Trophoblast cell (in vitro differentiated cells and primary cell): ENCODE measurements at regions not wholly inside any gene's neighbourhood (a gene's known extent, or its start where the extent isn't known, plus 50 kb on each side); places are given as distances from the start of the nearest gene placed in this dataset.

Source experiments
- DNase-seq, 2 donors: peaks; one replicate each; pipeline ENCODE4 v3.0.0-alpha.2; 2016
- H2AFZ ChIP-seq: 2 replicates; pipeline ENCODE4 v1.6.1; 2013; ENCODE audit warnings: low read length, moderate library complexity, mild to moderate bottlenecking; ENCODE audit not compliant: insufficient read depth, poor library complexity
- H2AK5ac ChIP-seq: 2 replicates; pipeline ENCODE4 v1.6.1; 2013; ENCODE audit warnings: mild to moderate bottlenecking, low read length
- H2BK120ac ChIP-seq: 2 replicates; pipeline ENCODE4 v1.6.1; 2013; ENCODE audit warnings: low read length, mild to moderate bottlenecking, moderate library complexity; ENCODE audit not compliant: insufficient read depth, poor library complexity
- H2BK12ac ChIP-seq: 2 replicates; pipeline ENCODE4 v1.6.1; 2013; ENCODE audit warnings: mild to moderate bottlenecking, low read length, moderate library complexity
- H2BK5ac ChIP-seq: 2 replicates; pipeline ENCODE4 v1.6.1; 2013; ENCODE audit warnings: low read length, low read depth, moderate library complexity, mild to moderate bottlenecking; ENCODE audit not compliant: poor library complexity
- H3K14ac ChIP-seq: 2 replicates; pipeline ENCODE4 v1.6.1; 2013; ENCODE audit warnings: mild to moderate bottlenecking, low read length
- H3K18ac ChIP-seq: 2 replicates; pipeline ENCODE4 v1.6.1; 2013; ENCODE audit warnings: mild to moderate bottlenecking, low read length
- H3K23ac ChIP-seq: 2 replicates; pipeline ENCODE4 v1.6.1; 2013; ENCODE audit warnings: low read length
- H3K27ac ChIP-seq: 2 replicates; pipeline ENCODE4 v1.5.1; 2013; ENCODE audit warnings: low read depth, mild to moderate bottlenecking, inconsistent platforms, low read length, moderate library complexity
- H3K27me3 ChIP-seq: 2 replicates; pipeline ENCODE4 v1.6.1; 2013; ENCODE audit warnings: inconsistent platforms, mild to moderate bottlenecking, low read length, moderate library complexity; ENCODE audit not compliant: insufficient read depth
- H3K36me3 ChIP-seq, 2 experiments: 1 replicate in 1 of 2; 2 replicates in 1 of 2; pipeline ENCODE4 v1.6.1; 2013; ENCODE audit warnings: low read length in 2 of 2, mild to moderate bottlenecking in 2 of 2, moderate library complexity in 1 of 2; ENCODE audit not compliant: insufficient read depth in 2 of 2, control insufficient read depth in 1 of 2
- H3K4ac ChIP-seq: 2 replicates; pipeline ENCODE4 v1.6.1; 2013; ENCODE audit warnings: low read depth, mild to moderate bottlenecking, low read length, moderate library complexity
- H3K4me1 ChIP-seq, 2 experiments: 1 replicate in 1 of 2; 2 replicates in 1 of 2; pipeline ENCODE4 v1.6.1; 2013; ENCODE audit warnings: low read length in 2 of 2, mild to moderate bottlenecking in 2 of 2, moderate library complexity in 1 of 2; ENCODE audit not compliant: insufficient read depth in 2 of 2, control insufficient read depth in 1 of 2
- H3K4me2 ChIP-seq: 2 replicates; pipeline ENCODE4 v1.6.1; 2013; ENCODE audit warnings: inconsistent platforms, mild to moderate bottlenecking, low read length, moderate library complexity
- H3K4me3 ChIP-seq: 2 replicates; pipeline ENCODE4 v1.5.1; 2013; ENCODE audit warnings: mild to moderate bottlenecking, low read depth, low read length, inconsistent platforms
- H3K79me1 ChIP-seq: one replicate; pipeline ENCODE4 v1.6.1; 2013; ENCODE audit warnings: low read length
- H3K79me2 ChIP-seq: 2 replicates; pipeline ENCODE4 v1.6.1; 2013; ENCODE audit warnings: low read length, mild to moderate bottlenecking; ENCODE audit not compliant: control insufficient read depth, insufficient read depth, poor library complexity
- H3K9ac ChIP-seq: 2 replicates; pipeline ENCODE4 v1.6.1; 2013; ENCODE audit warnings: mild to moderate bottlenecking, low read length
- H3K9me3 ChIP-seq: 2 replicates; pipeline ENCODE4 v1.6.1; 2013; ENCODE audit warnings: low read depth, mild to moderate bottlenecking, control low read depth, inconsistent platforms, low read length; ENCODE audit not compliant: insufficient read depth
- H4K12ac ChIP-seq: 2 replicates; pipeline ENCODE4 v1.6.1; 2013; ENCODE audit warnings: low read depth, mild to moderate bottlenecking, low read length, moderate library complexity
- H4K8ac ChIP-seq: 2 replicates; pipeline ENCODE4 v1.6.1; 2013; ENCODE audit warnings: low read depth, mild to moderate bottlenecking, low read length, moderate library complexity
- H4K91ac ChIP-seq: one replicate; pipeline ENCODE4 v1.6.1; 2013; ENCODE audit warnings: low read depth, mild to moderate bottlenecking, low read length, moderate library complexity
- WGBS: extraction: QIAGEN DNeasy Blood & Tissue Kit; methylation state at CpG from one replicate; pipeline ENCODE4 v1.1.7; 2013; ENCODE audit warnings: missing lambda C conversion rate; ENCODE audit not compliant: insufficient read length, insufficient coverage; ENCODE audit errors: extremely low coverage; 5-methylcytosine and 5-hydroxymethylcytosine counted together

DNA sequence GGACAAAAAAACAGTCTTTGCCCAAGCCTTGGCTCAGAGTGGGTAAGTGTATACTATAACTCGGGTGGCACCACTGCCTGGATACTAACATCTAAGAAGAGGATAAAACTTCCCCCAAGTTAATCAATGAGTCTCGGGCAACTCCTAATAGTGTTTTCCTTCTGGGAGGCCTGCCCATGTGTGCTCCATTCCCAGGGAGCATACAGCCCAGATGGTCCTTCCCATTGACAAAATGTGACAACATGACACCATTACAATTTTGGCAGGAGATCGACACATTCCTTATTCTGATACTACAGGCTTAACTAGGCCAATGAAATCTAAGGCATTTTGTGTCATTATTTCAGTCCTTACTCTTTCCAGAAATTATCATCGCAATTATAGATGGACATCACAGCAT lies 52.7 kb upstream of the CRIM1 start:
- Histone ChIP-seq H2AFZ (no peak overlapping the region), H2AK5ac (no peak overlapping the region), H4K8ac (no peak overlapping the region), H2BK120ac (no peak overlapping the region), H2BK5ac (no peak overlapping the region), H3K79me2 (no peaks in the 10 kb centered on the region), H4K91ac (no peak overlapping the region), H3K4me1 (no peaks in the 10 kb centered on the region), H3K27ac (no peak overlapping the region), H3K14ac (no peak overlapping the region), H3K18ac (no peak overlapping the region), H3K27me3 (peaks cover 3% of the 10 kb centered on the region), H2BK12ac (no peak overlapping the region), H3K4me2 (no peak overlapping the region), H3K79me1 (no peaks in the 10 kb centered on the region), H3K4me3 (no peak overlapping the region), H4K12ac (no peak overlapping the region), H3K4ac (no peak overlapping the region), H3K36me3 (no peaks in the 10 kb centered on the region), H3K9ac (no peak overlapping the region), H3K23ac (no peak overlapping the region), H3K9me3 (no peaks in the 10 kb centered on the region)
- no peak for DNase-seq
- WGBS = no CpG with 5 or more reads among the region's 4 CpGs

DNA sequence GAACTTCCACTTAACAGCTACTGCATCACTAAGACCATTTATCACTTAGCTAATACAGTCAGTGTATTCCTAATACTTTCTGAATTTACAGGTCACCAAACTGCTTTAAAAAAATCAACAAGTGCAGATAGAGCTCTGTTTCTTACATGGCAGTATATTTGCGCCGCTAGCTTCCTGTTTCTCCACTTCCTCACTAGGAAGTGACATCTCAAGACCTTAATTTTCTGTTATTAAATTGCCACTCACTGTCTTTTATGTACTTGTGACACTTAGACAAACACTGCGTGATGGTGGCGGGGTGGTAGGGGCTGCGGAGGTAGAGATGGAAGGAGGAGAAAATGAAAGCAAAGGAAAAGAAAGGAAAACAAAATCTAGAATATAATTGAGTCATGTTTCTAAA lies 53.7 kb upstream of the CRIM1 start:
- no peak overlapping the region for H2AK5ac ChIP-seq
- H2BK5ac ChIP-seq = no peak overlapping the region
- no peaks in the 10 kb centered on the region for H3K27me3 ChIP-seq
- H2BK12ac ChIP-seq = no peak overlapping the region
- no peak overlapping the region for H3K4me2 ChIP-seq
- H3K36me3 ChIP-seq = no peaks in the 10 kb centered on the region
- no peak overlapping the region for H3K4me3 ChIP-seq
- H3K18ac ChIP-seq = no peak overlapping the region
- DNase-seq = no peak
- no peak overlapping the region for H2BK120ac ChIP-seq
- H4K8ac ChIP-seq = no peak overlapping the region
- no CpG with 5 or more reads among the region's 5 CpGs for WGBS
- no peaks in the 10 kb centered on the region for H3K9me3 ChIP-seq
- no peak overlapping the region for H3K14ac ChIP-seq
- no peaks in the 10 kb centered on the region for H3K79me1 ChIP-seq
- no peak overlapping the region for H4K12ac ChIP-seq
- H3K4me1 ChIP-seq = no peaks in the 10 kb centered on the region
- no peak overlapping the region for H4K91ac ChIP-seq
- no peak overlapping the region for H3K23ac ChIP-seq
- H3K27ac ChIP-seq = no peak overlapping the region
- H3K9ac ChIP-seq = no peak overlapping the region
- no peak overlapping the region for H2AFZ ChIP-seq
- H3K4ac ChIP-seq = no peak overlapping the region
- H3K79me2 ChIP-seq = no peaks in the 10 kb centered on the region

DNA sequence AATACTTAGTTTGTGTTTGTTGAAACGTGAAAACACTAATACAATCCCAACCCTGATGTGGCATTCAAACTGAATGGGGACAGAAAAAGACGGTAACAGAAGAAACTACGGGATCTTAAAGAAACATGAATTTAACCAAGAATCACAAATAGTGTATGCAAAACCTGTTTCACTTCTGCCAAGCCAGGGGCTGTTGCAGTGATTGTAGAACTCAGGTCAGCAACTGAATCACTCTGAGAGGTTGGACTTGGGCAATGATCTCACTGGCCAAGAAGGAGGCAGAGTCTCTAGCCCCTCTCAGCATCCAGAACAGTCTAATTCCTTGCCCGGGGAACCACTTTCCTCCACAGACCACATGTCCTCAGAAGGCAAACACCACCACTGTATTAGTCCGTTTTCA lies 54.9 kb upstream of the CRIM1 start:
- Histone ChIP-seq H3K36me3 (no peaks in the 10 kb centered on the region), H3K27me3 (no peaks in the 10 kb centered on the region), H3K18ac (no peak overlapping the region), H3K4me2 (no peak overlapping the region), H3K9ac (no peak overlapping the region), H2AK5ac (no peak overlapping the region), H2BK120ac (no peak overlapping the region), H2BK12ac (no peak overlapping the region), H3K4me3 (no peak overlapping the region), H3K9me3 (no peaks in the 10 kb centered on the region), H3K4ac (no peak overlapping the region), H3K79me1 (no peaks in the 10 kb centered on the region), H4K91ac (no peak overlapping the region), H3K23ac (no peak overlapping the region), H3K79me2 (no peaks in the 10 kb centered on the region), H4K8ac (no peak overlapping the region), H3K4me1 (no peaks in the 10 kb centered on the region), H3K14ac (no peak overlapping the region), H4K12ac (no peak overlapping the region), H2AFZ (no peak overlapping the region), H2BK5ac (no peak overlapping the region), H3K27ac (no peak overlapping the region)
- no CpG with 5 or more reads among the region's 5 CpGs for WGBS
- DNase-seq = no peak

DNA sequence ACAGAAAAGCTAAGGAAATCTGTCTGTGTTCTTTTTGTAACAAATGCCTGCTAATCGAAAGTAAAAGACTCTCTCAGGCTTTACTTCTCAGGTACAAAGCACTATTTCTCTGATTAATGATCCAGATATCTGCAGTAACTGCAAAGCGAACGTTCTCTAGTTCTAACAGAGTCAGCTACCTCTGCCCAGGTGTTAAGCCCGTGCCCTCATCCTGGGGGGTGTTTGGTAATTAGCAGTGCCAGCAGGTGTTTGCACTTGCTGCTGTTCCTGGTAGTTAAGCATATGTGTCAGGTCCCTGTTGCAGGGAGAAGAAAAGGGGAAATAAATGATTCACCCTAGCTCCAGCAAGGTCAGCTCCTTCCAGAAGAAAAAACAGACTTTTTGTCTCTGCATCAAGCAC lies 58.8 kb upstream of the CRIM1 start:
- Histone ChIP-seq H2BK120ac (no peak overlapping the region), H3K79me2 (no peaks in the 10 kb centered on the region), H2BK5ac (no peak overlapping the region), H2AK5ac (no peak overlapping the region), H4K91ac (no peak overlapping the region), H4K12ac (no peak overlapping the region), H3K36me3 (no peaks in the 10 kb centered on the region), H2AFZ (no peak overlapping the region), H3K9me3 (no peaks in the 10 kb centered on the region), H3K4me1 (no peaks in the 10 kb centered on the region), H3K4me2 (no peak overlapping the region), H3K9ac (no peak overlapping the region), H3K27me3 (no peaks in the 10 kb centered on the region), H3K18ac (no peak overlapping the region), H4K8ac (no peak overlapping the region), H3K4ac (no peak overlapping the region), H3K14ac (no peak overlapping the region), H3K23ac (no peak overlapping the region), H3K27ac (no peak overlapping the region), H3K79me1 (no peaks in the 10 kb centered on the region), H2BK12ac (no peak overlapping the region), H3K4me3 (no peak overlapping the region)
- no peak for DNase-seq
- no CpG with 5 or more reads among the region's 4 CpGs for WGBS
